ENCODE measurements at regions not wholly inside any gene's neighbourhood (a gene's known extent, or its start where the extent isn't known, plus 50 kb on each side); places are given as distances from the start of the nearest gene placed in this dataset.

- Histone ChIP-seq H3K9ac (ENCODE audit: low read length) (no peak overlapping the region), H3K9me2 (ENCODE audit: insufficient read depth, low read length) (no peaks in the 10 kb centered on the region), H3K79me2 (replicated peaks; ENCODE audit: insufficient read depth, low read length) (no peaks in the 10 kb centered on the region), H2AFZ (ENCODE audit: low read depth, low read length) (no peak overlapping the region), H3K9me3 (ENCODE audit: low read length) (no peaks in the 10 kb centered on the region), H3F3A (ENCODE audit: insufficient read depth, low read length, poor library complexity, severe bottlenecking) (no peaks in the 10 kb centered on the region), H4K20me1 (ENCODE audit: insufficient read depth) (no peaks in the 10 kb centered on the region), H3K36me3 (ENCODE audit: insufficient read depth, low read length) (no peaks in the 10 kb centered on the region), H3K27ac (ENCODE audit: low read length) (no peak overlapping the region), H3K4me3 (ENCODE audit: low read length) (no peak overlapping the region), H3K4me2 (ENCODE audit: low read length) (no peak overlapping the region), H3K27me3 (ENCODE audit: insufficient read depth, low read depth, low read length) (no peaks in the 10 kb centered on the region)
- no peak for TF ChIP-seq EZH2 (IDR thresholded peaks at IDR 0.05; ENCODE audit: borderline replicate concordance, insufficient read depth, low read length, poor library complexity, severe bottlenecking)
- TF ChIP-seq, protein P1, sequence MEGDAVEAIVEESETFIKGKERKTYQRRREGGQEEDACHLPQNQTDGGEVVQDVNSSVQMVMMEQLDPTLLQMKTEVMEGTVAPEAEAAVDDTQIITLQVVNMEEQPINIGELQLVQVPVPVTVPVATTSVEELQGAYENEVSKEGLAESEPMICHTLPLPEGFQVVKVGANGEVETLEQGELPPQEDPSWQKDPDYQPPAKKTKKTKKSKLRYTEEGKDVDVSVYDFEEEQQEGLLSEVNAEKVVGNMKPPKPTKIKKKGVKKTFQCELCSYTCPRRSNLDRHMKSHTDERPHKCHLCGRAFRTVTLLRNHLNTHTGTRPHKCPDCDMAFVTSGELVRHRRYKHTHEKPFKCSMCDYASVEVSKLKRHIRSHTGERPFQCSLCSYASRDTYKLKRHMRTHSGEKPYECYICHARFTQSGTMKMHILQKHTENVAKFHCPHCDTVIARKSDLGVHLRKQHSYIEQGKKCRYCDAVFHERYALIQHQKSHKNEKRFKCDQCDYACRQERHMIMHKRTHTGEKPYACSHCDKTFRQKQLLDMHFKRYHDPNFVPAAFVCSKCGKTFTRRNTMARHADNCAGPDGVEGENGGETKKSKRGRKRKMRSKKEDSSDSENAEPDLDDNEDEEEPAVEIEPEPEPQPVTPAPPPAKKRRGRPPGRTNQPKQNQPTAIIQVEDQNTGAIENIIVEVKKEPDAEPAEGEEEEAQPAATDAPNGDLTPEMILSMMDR (IDR thresholded peaks at IDR 0.05; ENCODE audit: poor library complexity, severe bottlenecking), result no peak
- no peak for TF ChIP-seq RAD21 (conservative IDR thresholded peaks at IDR 0.05)
- TF ChIP-seq MXI1 (conservative IDR thresholded peaks at IDR 0.05; ENCODE audit: poor library complexity, severe bottlenecking), result no peak
- no peak for TF ChIP-seq TAF1 (IDR thresholded peaks at IDR 0.05; ENCODE audit: low read depth)
- no peak for TF ChIP-seq EP300 (conservative IDR thresholded peaks at IDR 0.05; ENCODE audit: poor library complexity, severe bottlenecking)
- TF ChIP-seq REST (IDR thresholded peaks at IDR 0.05; ENCODE audit: borderline replicate concordance), result no peak
- TF ChIP-seq POLR2AphosphoS5 (IDR thresholded peaks at IDR 0.05), result no peak
- TF ChIP-seq SMC3 (conservative IDR thresholded peaks at IDR 0.05; ENCODE audit: poor library complexity), result no peak
Measured at GRCh38 chr5:43804041-43804440, 201.1 kb downstream of the NNT start.

- Histone ChIP-seq H3K79me2 (replicated peaks; ENCODE audit: insufficient read depth, low read length) (no peaks in the 10 kb centered on the region), H3K9ac (ENCODE audit: low read length) (no peak overlapping the region), H3K27ac (ENCODE audit: low read length) (no peak overlapping the region), H3F3A (ENCODE audit: insufficient read depth, low read length, poor library complexity, severe bottlenecking) (no peaks in the 10 kb centered on the region), H3K9me2 (ENCODE audit: insufficient read depth, low read length) (no peaks in the 10 kb centered on the region), H2AFZ (ENCODE audit: low read depth, low read length) (no peak overlapping the region), H3K27me3 (ENCODE audit: insufficient read depth, low read depth, low read length) (no peaks in the 10 kb centered on the region), H3K4me2 (ENCODE audit: low read length) (no peak overlapping the region), H3K9me3 (ENCODE audit: low read length) (no peaks in the 10 kb centered on the region), H3K36me3 (ENCODE audit: insufficient read depth, low read length) (no peaks in the 10 kb centered on the region), H3K4me3 (ENCODE audit: low read length) (no peak overlapping the region), H4K20me1 (ENCODE audit: insufficient read depth) (no peaks in the 10 kb centered on the region)
- TF ChIP-seq POLR2AphosphoS5 (IDR thresholded peaks at IDR 0.05), result no peak
- TF ChIP-seq EP300 (conservative IDR thresholded peaks at IDR 0.05; ENCODE audit: poor library complexity, severe bottlenecking), result no peak
- TF ChIP-seq SMC3 (conservative IDR thresholded peaks at IDR 0.05; ENCODE audit: poor library complexity), result no peak
- TF ChIP-seq TAF1 (IDR thresholded peaks at IDR 0.05; ENCODE audit: low read depth), result no peak
- TF ChIP-seq, protein P1 (IDR thresholded peaks at IDR 0.05; ENCODE audit: poor library complexity, severe bottlenecking), result no peak
- no peak for TF ChIP-seq RAD21 (conservative IDR thresholded peaks at IDR 0.05)
- TF ChIP-seq MXI1 (conservative IDR thresholded peaks at IDR 0.05; ENCODE audit: poor library complexity, severe bottlenecking), result no peak
- no peak for TF ChIP-seq EZH2 (IDR thresholded peaks at IDR 0.05; ENCODE audit: borderline replicate concordance, insufficient read depth, low read length, poor library complexity, severe bottlenecking)
- no peak for TF ChIP-seq REST (IDR thresholded peaks at IDR 0.05; ENCODE audit: borderline replicate concordance)
Measured at GRCh38 chr5:43802651-43803050, 199.7 kb downstream of the NNT start.

Measured in neural cell (in vitro differentiated cells).